PC-9 (cell line): ENCODE measurements at regions not wholly inside any gene's neighbourhood (a gene's known extent, or its start where the extent isn't known, plus 50 kb on each side); places are given as distances from the start of the nearest gene placed in this dataset.

ENCODE experiments used
- EZH2 ChIP-seq: fragments of 200-600 bp; sonication (generic); IDR thresholded peaks from 2 replicates; pipeline ENCODE4 v1.8.0; 2017; ENCODE audit warnings: antibody characterized with exemption, low read depth
- TF ChIP-seq, protein P1 (sequence below): fragments of 200-600 bp; sonication (generic); conservative IDR thresholded peaks from 2 replicates; pipeline ENCODE4 v1.6.1; 2017; ENCODE audit warnings: mixed run types, antibody characterized with exemption, mild to moderate bottlenecking, moderate library complexity

DNA sequence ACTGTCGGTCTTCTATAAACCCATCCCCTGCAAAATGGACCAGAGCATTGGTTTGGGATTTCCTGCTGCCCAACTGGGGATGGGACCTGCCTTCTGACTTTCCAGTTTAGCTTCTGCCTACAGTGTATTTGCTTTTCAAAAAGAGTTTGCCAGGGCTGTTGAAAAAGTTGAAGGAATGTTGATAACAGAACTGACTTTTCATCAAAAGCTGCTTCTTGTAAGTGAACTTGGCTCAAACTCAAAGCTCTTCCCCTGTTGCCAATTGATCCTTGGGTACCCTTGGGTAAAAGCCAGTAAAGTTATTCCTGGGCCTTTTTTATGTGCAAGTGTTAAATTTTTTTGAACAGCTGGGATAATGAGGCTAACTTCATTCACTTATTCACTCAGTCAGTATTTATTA, 142.9 kb upstream of the SLC30A5 start:
- TF ChIP-seq, protein P1, sequence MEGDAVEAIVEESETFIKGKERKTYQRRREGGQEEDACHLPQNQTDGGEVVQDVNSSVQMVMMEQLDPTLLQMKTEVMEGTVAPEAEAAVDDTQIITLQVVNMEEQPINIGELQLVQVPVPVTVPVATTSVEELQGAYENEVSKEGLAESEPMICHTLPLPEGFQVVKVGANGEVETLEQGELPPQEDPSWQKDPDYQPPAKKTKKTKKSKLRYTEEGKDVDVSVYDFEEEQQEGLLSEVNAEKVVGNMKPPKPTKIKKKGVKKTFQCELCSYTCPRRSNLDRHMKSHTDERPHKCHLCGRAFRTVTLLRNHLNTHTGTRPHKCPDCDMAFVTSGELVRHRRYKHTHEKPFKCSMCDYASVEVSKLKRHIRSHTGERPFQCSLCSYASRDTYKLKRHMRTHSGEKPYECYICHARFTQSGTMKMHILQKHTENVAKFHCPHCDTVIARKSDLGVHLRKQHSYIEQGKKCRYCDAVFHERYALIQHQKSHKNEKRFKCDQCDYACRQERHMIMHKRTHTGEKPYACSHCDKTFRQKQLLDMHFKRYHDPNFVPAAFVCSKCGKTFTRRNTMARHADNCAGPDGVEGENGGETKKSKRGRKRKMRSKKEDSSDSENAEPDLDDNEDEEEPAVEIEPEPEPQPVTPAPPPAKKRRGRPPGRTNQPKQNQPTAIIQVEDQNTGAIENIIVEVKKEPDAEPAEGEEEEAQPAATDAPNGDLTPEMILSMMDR: no peak
- no peak for TF ChIP-seq EZH2
